ENCODE measurements at regions not wholly inside any gene's neighbourhood (a gene's known extent, or its start where the extent isn't known, plus 50 kb on each side); places are given as distances from the start of the nearest gene placed in this dataset.

DNA sequence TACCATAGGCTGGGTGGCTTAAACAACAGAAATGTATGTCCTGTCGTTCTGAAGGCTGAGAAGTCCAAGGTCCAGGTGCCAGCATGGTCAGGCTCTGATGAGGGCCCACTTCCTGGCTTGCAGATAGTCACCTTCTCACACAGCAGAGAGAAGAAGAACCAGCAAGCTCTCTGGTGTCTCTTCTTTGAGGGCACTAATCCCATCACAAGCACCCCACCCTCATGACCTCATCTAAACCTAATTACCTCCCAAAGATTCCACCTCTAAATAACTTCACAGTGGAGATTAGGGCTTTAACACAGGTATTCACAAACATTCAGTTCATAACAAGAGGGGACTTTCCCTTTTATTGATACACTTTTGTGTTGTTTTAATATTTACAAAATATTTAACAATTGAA, 61.1 kb downstream of the RIN2 start:
- TF ChIP-seq POLR2A (IDR thresholded peaks at IDR 0.05; ENCODE audit: low read length) (no peak), GATA1 (IDR thresholded peaks at IDR 0.05; ENCODE audit: low read depth, low read length) (no peak)
